Left hindlimb (tissue), 1 donor: ENCODE measurements at regions not wholly inside any gene's neighbourhood (a gene's known extent, or its start where the extent isn't known, plus 50 kb on each side); places are given as distances from the start of the nearest gene placed in this dataset.

Source experiments
- DNase-seq: peaks from one replicate; pipeline ENCODE4 v3.0.0-alpha.2; 2018

- no peak for DNase-seq
Measured at GRCh38 chr15:100784493-100785180, 95.0 kb upstream of the ALDH1A3 start.

- DNase-seq = no peak
Measured at GRCh38 chr15:100785181-100786138, 94.2 kb upstream of the ALDH1A3 start.

GRCh38 chr15:100786139-100786531 lies 93.5 kb upstream of the ALDH1A3 start:
- no peak for DNase-seq

GRCh38 chr15:100786901-100787566 lies 92.6 kb upstream of the ALDH1A3 start:
- no peak for DNase-seq

- no peak for DNase-seq
Measured at GRCh38 chr15:100787567-100788417, 91.8 kb upstream of the ALDH1A3 start.

GRCh38 chr15:100788418-100789105 lies 91.1 kb upstream of the ALDH1A3 start:
- DNase-seq = no peak

- DNase-seq = no peak
Measured at GRCh38 chr15:100790786-100791265, 88.8 kb upstream of the ALDH1A3 start.

- DNase-seq = no peak
Measured at GRCh38 chr15:100794008-100794407, 85.6 kb upstream of the ALDH1A3 start.

- no peak for DNase-seq
Measured at GRCh38 chr15:100801256-100801900, 78.3 kb upstream of the ALDH1A3 start.

- no peak for DNase-seq
Measured at GRCh38 chr15:100802421-100803170, 77.0 kb upstream of the ALDH1A3 start.

GRCh38 chr15:100803171-100803440 lies 76.5 kb upstream of the ALDH1A3 start:
- no peak for DNase-seq

- no peak for DNase-seq
Measured at GRCh38 chr15:100806157-100806556, 73.5 kb upstream of the ALDH1A3 start.

GRCh38 chr15:100807028-100807427 lies 72.6 kb upstream of the ALDH1A3 start:
- no peak for DNase-seq

- DNase-seq = no peak
Measured at GRCh38 chr15:100808691-100809090, 70.9 kb upstream of the ALDH1A3 start.

- no peak for DNase-seq
Measured at GRCh38 chr15:100809151-100809550, 70.5 kb upstream of the ALDH1A3 start.

- DNase-seq = no peak
Measured at GRCh38 chr15:100809587-100809986, 70.0 kb upstream of the ALDH1A3 start.

- DNase-seq = no peak
Measured at GRCh38 chr15:100810229-100810628, 69.4 kb upstream of the ALDH1A3 start.

GRCh38 chr15:100810831-100811230 lies 68.8 kb upstream of the ALDH1A3 start:
- DNase-seq = no peak

GRCh38 chr15:100812802-100813201 lies 66.8 kb upstream of the ALDH1A3 start:
- DNase-seq = no peak

- peak; percentile 54 for DNase-seq
Measured at GRCh38 chr15:100818927-100819326, 60.7 kb upstream of the ALDH1A3 start.

- no peak for DNase-seq
Measured at GRCh38 chr15:100820528-100820927, 59.1 kb upstream of the ALDH1A3 start.
